ENCODE measurements at regions not wholly inside any gene's neighbourhood (a gene's known extent, or its start where the extent isn't known, plus 50 kb on each side); places are given as distances from the start of the nearest gene placed in this dataset.
A peak's percentile ranks its signal among the peaks of the same experiment; 100 is the strongest.
"Not testable (repeated sequence)": the region's sequence is repeated elsewhere in the genome, so short reads cannot be mapped to it uniquely, and the experiment has no call there.

DNA sequence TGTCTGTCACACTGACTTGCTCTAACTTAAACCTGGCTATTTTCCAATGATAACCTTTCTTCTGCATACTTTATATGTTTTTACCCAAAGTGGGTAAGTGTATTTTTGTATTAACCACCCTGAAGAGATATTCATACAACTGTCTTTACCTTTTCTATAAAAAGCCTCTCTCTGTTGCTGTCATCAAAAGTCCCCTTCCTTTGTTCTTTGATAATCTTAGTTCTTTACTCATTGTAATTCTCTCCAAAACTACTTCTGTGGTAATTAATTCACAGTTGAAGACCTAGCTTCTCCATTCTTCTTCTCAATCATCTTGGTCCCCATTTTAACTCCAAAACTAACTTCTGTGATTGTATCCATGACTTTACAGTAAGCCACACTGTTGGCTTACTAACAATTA lies 479.7 kb upstream of the MGAT4C start:
- Histone ChIP-seq H3K27me3 (replicated peaks) (0 out of 2 replicates have a peak, but pooled peaks cover 4% of the 10 kb centered on the region), H3K9me3 (replicated peaks) (no peaks in the 10 kb centered on the region), H3K36me3 (no peaks in the 10 kb centered on the region), H3K27ac (no peak overlapping the region), H3K4me1 (replicated peaks) (no peaks in the 10 kb centered on the region), H3K4me3 (no peak overlapping the region)
- no peak for DNase-seq (ENCODE audit: low read depth in 1 of 2, low spot score in 2 of 2)

DNA sequence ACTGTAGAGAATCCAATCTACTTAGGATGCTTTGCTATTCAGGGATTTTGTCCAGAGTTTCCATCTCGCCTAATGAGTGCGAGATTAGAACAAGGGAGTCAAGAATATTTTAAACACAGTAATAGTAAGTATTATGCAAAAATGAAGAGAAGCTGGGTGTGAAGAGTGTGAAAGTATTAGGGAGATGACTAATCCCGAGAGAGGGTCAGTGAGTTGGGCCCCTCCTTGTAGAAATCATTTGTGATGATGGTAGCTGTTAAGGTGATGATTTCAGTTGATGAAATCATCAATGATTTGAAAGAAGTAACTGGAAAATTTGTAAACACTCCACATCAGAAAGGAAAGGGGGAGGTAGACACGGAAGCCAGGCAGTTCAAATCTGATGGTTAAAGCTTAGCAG lies 478.9 kb upstream of the MGAT4C start:
- Histone ChIP-seq H3K4me3 (no peak overlapping the region), H3K36me3 (no peaks in the 10 kb centered on the region), H3K9me3 (replicated peaks) (no peaks in the 10 kb centered on the region)

DNA sequence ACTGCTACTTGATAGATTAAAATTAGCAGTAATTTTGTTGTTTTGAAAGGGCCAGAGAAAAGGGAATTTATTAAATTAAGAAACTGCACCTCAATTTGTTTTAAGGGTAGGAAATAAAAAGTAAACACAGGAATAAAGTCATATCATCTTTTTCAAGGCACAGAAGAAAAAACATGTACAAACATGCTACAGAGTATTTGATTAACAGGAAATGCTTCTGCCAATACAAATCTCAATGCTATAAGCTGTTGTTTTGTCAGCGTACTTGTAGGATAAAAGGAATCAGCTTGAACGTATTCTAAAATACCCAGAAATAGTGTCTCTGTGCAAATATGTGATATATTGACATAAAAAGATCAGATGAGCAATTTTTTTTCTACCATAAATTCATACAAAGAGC lies 474.0 kb upstream of the MGAT4C start:
- no peaks in the 10 kb centered on the region for H3K4me1 ChIP-seq (replicated peaks)
- H3K36me3 ChIP-seq, result no peaks in the 10 kb centered on the region
- no peaks in the 10 kb centered on the region for H3K9me3 ChIP-seq (replicated peaks)
- no peak for DNase-seq (ENCODE audit: low read depth in 1 of 2, low spot score in 2 of 2)
- H3K27ac ChIP-seq, result no peak overlapping the region
- H3K4me3 ChIP-seq, result no peak overlapping the region
- 0 out of 2 replicates have a peak, but pooled peaks cover 4% of the 10 kb centered on the region for H3K27me3 ChIP-seq (replicated peaks)

More for the DNA sequence above, 478.9 kb upstream of the MGAT4C start:
- Histone ChIP-seq H3K4me1 (replicated peaks) (no peaks in the 10 kb centered on the region), H3K27me3 (replicated peaks) (0 out of 2 replicates have a peak, but pooled peaks cover 4% of the 10 kb centered on the region), H3K27ac (no peak overlapping the region)
- no peak for DNase-seq (ENCODE audit: low read depth in 1 of 2, low spot score in 2 of 2)

DNA sequence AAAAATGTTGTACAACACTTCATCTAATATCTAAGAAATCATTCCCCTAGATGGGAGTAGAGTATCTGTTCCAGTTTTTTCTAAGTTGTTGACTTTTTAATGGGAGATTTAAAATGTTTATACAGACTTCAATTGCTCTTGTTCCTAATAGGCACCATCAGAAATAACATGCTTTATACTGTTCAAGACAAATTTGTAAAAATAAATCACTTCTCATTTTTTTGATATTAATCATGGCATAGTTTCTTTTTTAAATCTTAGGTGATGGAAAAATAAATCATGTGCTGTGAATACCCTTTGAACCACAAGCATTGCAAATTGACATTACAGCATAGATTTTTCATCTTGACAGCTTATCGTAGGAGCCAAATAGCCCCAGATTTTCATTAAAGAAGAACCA lies 473.5 kb upstream of the MGAT4C start:
- Histone ChIP-seq H3K27ac (no peak overlapping the region), H3K4me3 (no peak overlapping the region), H3K9me3 (replicated peaks) (no peaks in the 10 kb centered on the region), H3K36me3 (no peaks in the 10 kb centered on the region), H3K4me1 (replicated peaks) (no peaks in the 10 kb centered on the region), H3K27me3 (replicated peaks) (0 out of 2 replicates have a peak, but pooled peaks cover 4% of the 10 kb centered on the region)
- DNase-seq (ENCODE audit: low read depth in 1 of 2, low spot score in 2 of 2), result no peak

DNA sequence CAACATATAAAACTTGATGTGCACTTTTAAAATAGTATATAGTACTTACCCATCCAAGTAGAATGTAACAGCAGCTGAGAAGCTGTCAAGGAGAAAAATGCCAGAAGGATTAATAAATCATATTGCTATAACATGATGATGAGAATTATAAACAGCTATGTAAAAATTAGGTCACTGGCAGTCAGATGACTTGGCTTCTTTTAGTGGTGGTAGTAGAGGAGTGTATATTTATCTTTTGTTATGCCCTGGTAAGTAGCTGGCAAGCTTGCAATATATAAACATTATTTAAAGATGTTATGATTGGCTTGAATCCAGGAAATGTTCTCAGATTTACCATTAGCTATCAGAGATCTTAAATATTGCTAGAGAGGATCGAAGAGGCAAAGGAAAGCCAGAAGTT lies 471.0 kb upstream of the MGAT4C start:
- no peaks in the 10 kb centered on the region for H3K9me3 ChIP-seq (replicated peaks)
- H3K36me3 ChIP-seq, result no peaks in the 10 kb centered on the region
- no peaks in the 10 kb centered on the region for H3K27me3 ChIP-seq (replicated peaks)
- H3K4me1 ChIP-seq (replicated peaks), result no peaks in the 10 kb centered on the region
- no peak overlapping the region for H3K27ac ChIP-seq
- no peak for DNase-seq (ENCODE audit: low read depth in 1 of 2, low spot score in 2 of 2)
- no peak overlapping the region for H3K4me3 ChIP-seq

DNA sequence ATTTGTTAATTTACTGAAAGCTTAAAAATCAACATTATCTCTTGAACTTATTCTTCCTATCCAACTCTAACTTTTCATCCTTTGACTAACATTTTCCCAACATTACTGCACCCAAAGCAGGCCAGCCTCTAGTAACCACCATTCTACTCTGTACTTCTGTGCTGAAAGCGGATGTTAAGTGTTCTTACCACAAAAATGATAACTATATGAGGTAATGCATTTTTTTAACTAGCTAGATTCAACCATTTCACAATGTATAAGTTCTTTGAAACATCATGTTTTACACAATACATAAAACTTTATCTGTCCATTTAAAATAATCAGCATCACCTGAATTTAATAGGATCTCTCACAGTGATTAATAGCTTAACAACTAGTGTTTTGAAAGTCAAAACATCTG lies 468.5 kb upstream of the MGAT4C start:
- no peak overlapping the region for H3K4me3 ChIP-seq
- H3K9me3 ChIP-seq (replicated peaks), result no peaks in the 10 kb centered on the region
- H3K27me3 ChIP-seq (replicated peaks), result no peaks in the 10 kb centered on the region
- DNase-seq (ENCODE audit: low read depth in 1 of 2, low spot score in 2 of 2), result peak in 1 of 2 experiments; percentile 7
- no peak overlapping the region for H3K27ac ChIP-seq
- H3K4me1 ChIP-seq (replicated peaks), result no peaks in the 10 kb centered on the region
- no peaks in the 10 kb centered on the region for H3K36me3 ChIP-seq

DNA sequence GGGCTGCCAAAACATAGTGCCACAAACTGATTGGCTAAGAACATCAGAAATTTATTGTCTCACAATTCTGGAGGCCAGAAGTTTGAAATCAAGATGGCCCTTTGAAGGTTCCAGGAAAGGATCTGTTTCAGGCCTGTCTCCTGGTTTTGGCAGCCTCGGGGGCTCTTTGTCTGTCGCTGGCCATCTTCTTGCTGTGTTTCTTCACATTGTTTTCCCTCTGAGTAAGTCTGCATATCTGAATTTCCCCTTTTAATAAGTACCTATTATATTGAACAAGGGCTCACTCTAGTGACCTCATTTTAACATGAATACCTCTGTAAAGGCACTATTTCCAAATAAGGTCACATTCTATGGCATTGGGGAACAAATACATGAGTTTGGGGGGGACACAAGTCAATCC lies 467.1 kb upstream of the MGAT4C start:
- Histone ChIP-seq H3K4me1 (replicated peaks) (no peaks in the 10 kb centered on the region), H3K36me3 (no peaks in the 10 kb centered on the region), H3K27me3 (replicated peaks) (no peaks in the 10 kb centered on the region), H3K27ac (no peak overlapping the region), H3K4me3 (no peak overlapping the region), H3K9me3 (replicated peaks) (no peaks in the 10 kb centered on the region)
- no peak for DNase-seq (ENCODE audit: low read depth in 1 of 2, low spot score in 2 of 2)

DNA sequence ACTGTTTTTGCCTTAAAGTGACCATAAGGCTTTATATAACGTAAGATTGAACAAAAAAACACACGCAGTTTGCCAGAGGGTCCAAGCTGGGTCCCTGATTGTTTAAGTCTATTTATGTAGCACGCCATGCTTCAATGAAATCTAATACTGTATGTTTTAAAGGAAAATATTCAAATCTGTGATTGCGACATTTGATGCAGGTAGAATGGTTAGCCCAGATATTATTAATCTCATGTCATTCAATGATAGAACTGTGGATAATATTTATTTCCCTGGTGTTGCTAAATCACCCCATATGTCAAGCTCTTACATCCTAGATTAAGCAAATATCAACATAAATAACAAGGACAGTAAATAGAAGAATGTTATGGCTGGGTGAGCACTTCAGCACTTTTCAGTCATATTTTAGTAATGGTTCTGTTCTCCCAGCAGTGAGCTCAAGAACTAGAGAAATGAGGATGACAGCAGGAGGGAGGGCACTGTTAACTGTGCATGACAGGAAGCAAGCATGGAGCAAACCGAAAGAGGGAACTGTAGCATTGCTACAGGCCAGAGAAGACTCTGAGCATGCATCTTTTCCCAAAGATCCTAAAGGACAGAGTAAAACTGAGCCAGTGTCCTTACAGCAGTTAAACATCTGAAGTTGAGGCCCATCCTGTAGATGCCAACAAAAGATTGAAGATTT lies 465.7 kb upstream of the MGAT4C start:
- Histone ChIP-seq H3K27ac (no peak overlapping the region), H3K4me1 (replicated peaks) (no peaks in the 10 kb centered on the region), H3K36me3 (no peaks in the 10 kb centered on the region), H3K27me3 (replicated peaks) (no peaks in the 10 kb centered on the region), H3K9me3 (replicated peaks) (no peaks in the 10 kb centered on the region), H3K4me3 (no peak overlapping the region)
- no peak for DNase-seq (ENCODE audit: low read depth in 1 of 2, low spot score in 2 of 2)

DNA sequence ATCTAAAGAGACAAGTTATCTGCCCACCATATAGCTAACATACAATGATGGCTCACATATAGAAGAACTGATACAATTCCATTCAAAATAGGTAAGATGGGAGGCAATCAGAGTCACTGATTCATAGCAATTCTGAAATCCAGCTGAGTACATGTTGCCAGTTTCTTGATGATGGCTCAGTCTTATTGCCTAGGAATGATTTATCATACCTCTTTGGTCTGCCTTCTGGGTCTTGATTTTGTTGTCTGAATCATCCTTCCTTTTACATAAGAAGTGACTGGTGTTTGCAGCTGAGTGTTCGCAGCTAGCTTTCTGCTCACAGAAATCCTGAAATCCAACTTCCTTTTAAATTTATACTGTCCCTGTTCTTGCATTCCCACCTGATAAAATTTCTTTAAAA lies 463.2 kb upstream of the MGAT4C start:
- Histone ChIP-seq H3K4me1 (replicated peaks) (no peaks in the 10 kb centered on the region), H3K4me3 (no peak overlapping the region), H3K9me3 (replicated peaks) (no peaks in the 10 kb centered on the region), H3K36me3 (no peaks in the 10 kb centered on the region), H3K27ac (no peak overlapping the region), H3K27me3 (replicated peaks) (no peaks in the 10 kb centered on the region)
- no peak for DNase-seq (ENCODE audit: low read depth in 1 of 2, low spot score in 2 of 2)

DNA sequence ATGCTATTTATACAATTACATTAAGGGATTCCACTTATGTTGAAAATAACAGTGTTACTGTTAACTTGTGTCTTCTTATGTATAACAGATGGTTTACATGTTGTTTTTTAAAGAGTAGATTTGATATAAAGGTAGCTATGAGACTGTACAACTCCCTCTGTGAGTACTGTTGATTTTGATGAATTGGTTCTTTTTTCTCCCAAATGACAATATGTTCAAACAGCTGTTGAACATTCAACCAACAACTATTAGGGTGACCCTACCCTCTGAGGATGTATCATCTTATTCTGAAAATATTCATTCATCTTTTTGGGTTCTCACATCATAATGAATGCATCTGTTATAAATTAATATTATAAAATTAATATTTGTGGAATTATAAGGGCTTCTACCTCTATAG lies 456.9 kb upstream of the MGAT4C start:
- no peaks in the 10 kb centered on the region for H3K36me3 ChIP-seq
- H3K27ac ChIP-seq, result peak overlapping the region; percentile 78
- H3K27me3 ChIP-seq (replicated peaks), result no peaks in the 10 kb centered on the region
- H3K4me3 ChIP-seq, result no peak overlapping the region
- DNase-seq (ENCODE audit: low read depth in 1 of 2, low spot score in 2 of 2), result no peak
- H3K4me1 ChIP-seq (replicated peaks), result peaks cover 14% of the 10 kb centered on the region
- no peaks in the 10 kb centered on the region for H3K9me3 ChIP-seq (replicated peaks)

DNA sequence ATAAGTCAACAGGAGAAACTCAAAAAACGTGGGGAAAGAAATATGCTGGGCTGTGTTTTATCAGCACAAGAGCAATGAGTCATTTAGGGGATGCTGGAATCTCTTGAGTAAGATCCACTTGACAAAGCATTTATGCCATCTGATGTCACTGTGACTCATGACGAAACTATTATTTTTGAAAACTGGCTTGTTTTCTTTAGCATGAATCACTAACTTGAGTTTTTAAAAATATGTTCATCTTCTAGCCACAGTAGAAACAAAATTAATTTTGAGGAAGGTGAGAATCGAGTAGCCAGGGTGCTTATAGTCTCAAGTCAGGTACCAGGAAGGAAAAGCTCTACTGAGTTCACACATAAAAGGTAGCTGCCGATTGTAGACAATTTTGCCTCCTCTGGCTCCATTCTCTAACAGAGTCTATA lies 456.2 kb upstream of the MGAT4C start:
- peaks cover 14% of the 10 kb centered on the region for H3K4me1 ChIP-seq (replicated peaks)
- peak overlapping the region; percentile 78 for H3K27ac ChIP-seq
- no peaks in the 10 kb centered on the region for H3K9me3 ChIP-seq (replicated peaks)
- peak; percentile 45 to 85 for DNase-seq (ENCODE audit: low read depth in 1 of 2, low spot score in 2 of 2)
- no peaks in the 10 kb centered on the region for H3K27me3 ChIP-seq (replicated peaks)
- no peaks in the 10 kb centered on the region for H3K36me3 ChIP-seq
- H3K4me3 ChIP-seq, result no peak overlapping the region

DNA sequence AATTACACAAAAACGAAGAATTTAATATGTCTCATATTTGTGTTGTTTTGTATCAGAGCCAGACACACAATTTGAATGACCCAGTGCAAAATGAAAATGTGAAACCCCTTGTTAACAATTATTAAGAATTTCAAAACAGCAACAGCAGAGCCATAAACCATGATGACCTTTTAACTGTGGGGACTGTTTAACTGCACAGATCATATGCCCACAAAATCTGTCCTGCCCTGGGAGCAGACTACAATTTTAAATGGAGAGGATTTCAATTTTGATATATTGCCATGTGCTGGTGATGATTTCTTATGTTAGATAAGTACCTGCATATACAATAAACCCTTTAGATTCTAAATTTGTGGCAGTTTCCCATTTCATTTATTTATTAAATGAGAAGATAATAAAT lies 455.5 kb upstream of the MGAT4C start:
- H3K9me3 ChIP-seq (replicated peaks), result no peaks in the 10 kb centered on the region
- no peaks in the 10 kb centered on the region for H3K36me3 ChIP-seq
- H3K4me3 ChIP-seq, result no peak overlapping the region
- peak in 1 of 2 experiments; percentile 9 for DNase-seq (ENCODE audit: low read depth in 1 of 2, low spot score in 2 of 2)
- no peaks in the 10 kb centered on the region for H3K27me3 ChIP-seq (replicated peaks)
- H3K4me1 ChIP-seq (replicated peaks), result peaks cover 14% of the 10 kb centered on the region
- H3K27ac ChIP-seq, result peak overlapping the region; percentile 78

DNA sequence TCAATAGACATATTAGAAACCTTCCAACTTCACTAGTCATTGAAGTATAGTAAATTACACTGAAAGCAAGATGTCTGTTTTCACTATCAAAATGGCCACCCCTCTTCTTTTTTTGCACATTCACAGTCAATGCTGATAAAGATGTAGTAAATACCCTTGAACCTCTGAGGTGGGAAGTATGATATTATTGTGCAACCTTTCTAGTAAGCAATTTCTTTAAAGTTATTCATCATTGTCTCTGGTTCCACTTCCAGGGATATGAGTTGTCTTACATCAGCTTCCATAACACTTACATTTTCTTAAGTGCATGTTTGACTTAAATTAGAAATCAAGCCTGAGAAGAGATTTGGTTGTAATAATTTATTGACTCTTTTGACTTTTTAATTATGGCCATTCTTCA lies 453.9 kb upstream of the MGAT4C start:
- peaks cover 14% of the 10 kb centered on the region for H3K4me1 ChIP-seq (replicated peaks)
- H3K4me3 ChIP-seq, result no peak overlapping the region
- no peak overlapping the region for H3K27ac ChIP-seq
- no peak for DNase-seq (ENCODE audit: low read depth in 1 of 2, low spot score in 2 of 2)
- H3K9me3 ChIP-seq (replicated peaks), result no peaks in the 10 kb centered on the region
- H3K27me3 ChIP-seq (replicated peaks), result no peaks in the 10 kb centered on the region
- H3K36me3 ChIP-seq, result no peaks in the 10 kb centered on the region

DNA sequence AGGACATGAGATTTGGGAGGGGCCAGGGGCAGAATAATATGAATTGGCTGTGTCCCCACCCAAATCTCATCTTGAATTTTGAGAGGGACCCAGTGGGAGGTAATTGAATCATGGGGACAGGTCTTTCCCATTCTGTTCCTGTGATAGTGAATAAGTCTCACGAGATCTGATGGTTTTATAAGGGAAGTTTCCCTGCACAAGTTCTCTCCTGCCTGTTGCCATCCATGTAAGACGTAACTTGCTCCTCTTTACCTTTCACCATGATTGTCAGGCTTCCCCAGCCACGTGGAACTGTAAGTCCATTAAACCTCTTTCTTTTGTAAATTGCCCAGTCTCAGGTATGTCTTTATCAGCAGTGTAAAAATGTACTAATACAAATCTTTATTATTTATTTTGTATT lies 452.8 kb upstream of the MGAT4C start:
- peaks cover 14% of the 10 kb centered on the region for H3K4me1 ChIP-seq (replicated peaks)
- H3K36me3 ChIP-seq; H3K4me3 ChIP-seq; H3K27ac ChIP-seq; H3K9me3 ChIP-seq (replicated peaks); DNase-seq (ENCODE audit: low read depth in 1 of 2, low spot score in 2 of 2); H3K27me3 ChIP-seq (replicated peaks): not testable (repeated sequence)

DNA sequence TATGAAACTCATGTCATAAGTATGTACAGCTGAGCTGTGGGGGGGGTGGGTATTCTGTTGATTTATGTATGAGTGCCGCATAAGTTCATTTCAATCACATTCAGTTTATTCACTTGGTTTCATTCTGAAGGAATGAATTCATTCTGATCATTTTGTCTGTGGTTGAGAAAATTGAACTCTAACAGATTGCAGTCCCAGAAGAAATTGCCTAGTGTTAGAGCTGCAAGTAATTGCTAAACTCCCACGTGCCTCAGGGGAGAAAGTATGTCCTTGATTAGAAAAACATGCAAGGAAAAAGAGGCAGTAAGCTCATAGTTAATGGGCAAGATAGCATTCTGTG lies 442.4 kb upstream of the MGAT4C start:
- Histone ChIP-seq H3K27me3 (replicated peaks) (no peaks in the 10 kb centered on the region), H3K4me1 (replicated peaks) (no peaks in the 10 kb centered on the region), H3K27ac (no peak overlapping the region), H3K36me3 (no peaks in the 10 kb centered on the region), H3K4me3 (no peak overlapping the region), H3K9me3 (replicated peaks) (0 out of 2 replicates have a peak, but pooled peaks cover 2% of the 10 kb centered on the region)
- DNase-seq (ENCODE audit: low read depth in 1 of 2, low spot score in 2 of 2), result no peak

Data from SJSA1 (cell line).